GM23248 (cell line): ENCODE measurements at regions not wholly inside any gene's neighbourhood (a gene's known extent, or its start where the extent isn't known, plus 50 kb on each side); places are given as distances from the start of the nearest gene placed in this dataset.

ENCODE experiments used
- EZH2 ChIP-seq: fragments of 200-600 bp; sonication (generic); IDR thresholded peaks from 2 replicates; pipeline ENCODE4 v1.6.1; 2018; ENCODE audit warnings: antibody characterized with exemption, mild to moderate bottlenecking; ENCODE audit not compliant: insufficient read depth, poor library complexity, severe bottlenecking
- EZH2phosphoT487 ChIP-seq: fragments of 200-600 bp; sonication (generic); IDR thresholded peaks from 2 replicates; pipeline ENCODE4 v1.6.1; 2018; ENCODE audit warnings: antibody characterized with exemption, moderate library complexity, mild to moderate bottlenecking, low read depth; ENCODE audit not compliant: insufficient read depth

DNA sequence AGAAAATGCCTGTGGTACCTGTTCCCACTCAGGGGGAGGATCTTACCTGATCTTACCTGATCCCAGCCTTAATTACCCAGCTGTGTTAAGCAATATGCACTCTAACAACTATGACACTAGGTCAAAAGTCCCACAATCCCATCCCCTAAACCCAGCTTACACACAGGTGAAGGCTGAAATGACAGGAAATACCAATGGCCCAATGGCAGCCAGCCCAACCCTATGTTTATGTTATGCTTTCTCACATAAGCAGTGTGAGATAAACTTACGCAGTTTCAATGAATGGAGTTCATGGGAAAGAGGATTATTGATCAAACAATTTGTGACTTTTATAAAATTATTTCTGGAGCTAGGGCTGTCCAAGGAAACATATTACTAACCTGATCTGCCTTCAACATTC is 91.9 kb downstream of the GPAM start:
- TF ChIP-seq EZH2 (no peak), EZH2phosphoT487 (no peak)
